Gastroesophageal sphincter (tissue), 4 donors: ENCODE measurements at regions not wholly inside any gene's neighbourhood (a gene's known extent, or its start where the extent isn't known, plus 50 kb on each side); places are given as distances from the start of the nearest gene placed in this dataset.

ENCODE experiments used
- ATAC-seq: fragments of 150-250 bp; one replicate; pipeline ENCODE4 v1.9.1; 2016; ENCODE audit warnings: mild to moderate bottlenecking, moderate library complexity
- H3K27ac ChIP-seq, 4 donors: fragments of 200-600 bp; sonication (generic) in 3 of 4; 1 replicate in 3 of 4; 2 replicates in 1 of 4; pipeline ENCODE4 v1.5.1; 2016 to 2019
- H3K27me3 ChIP-seq: fragments of 200-600 bp; sonication (generic); one replicate; pipeline ENCODE4 v1.5.1; 2019
- H3K36me3 ChIP-seq, 2 donors: fragments of 200-600 bp; sonication (generic); one replicate each; pipeline ENCODE4 v1.5.1; 2019; ENCODE audit warnings: control low read depth in 1 of 2
- H3K4me1 ChIP-seq, 3 donors: fragments of 200-600 bp; sonication (generic); 1 replicate in 2 of 3; 2 replicates in 1 of 3; pipeline ENCODE4 v1.5.1; 2016 to 2019; ENCODE audit warnings: control low read depth in 2 of 3
- H3K4me3 ChIP-seq, 2 donors: fragments of 200-600 bp; sonication (generic); one replicate each; pipeline ENCODE4 v1.5.1; 2019; ENCODE audit warnings: mild to moderate bottlenecking in 1 of 2, moderate library complexity in 1 of 2
- H3K9me3 ChIP-seq, 3 donors: fragments of 200-600 bp; sonication (generic); one replicate each; pipeline ENCODE4 v1.5.1; 2017 to 2019; ENCODE audit warnings: control low read depth in 2 of 3
- EP300 ChIP-seq: sonication (generic); formaldehyde crosslinking; IDR thresholded peaks from one replicate; pipeline ENCODE4 v1.6.1; 2017; ENCODE audit warnings: antibody characterized with exemption, mild to moderate bottlenecking
- POLR2A ChIP-seq, 2 donors: fragments of 450-650 bp; IDR thresholded peaks; one replicate each; pipeline ENCODE4 v1.6.1; 2017; ENCODE audit warnings: antibody characterized with exemption in 2 of 2, mild to moderate bottlenecking in 2 of 2, moderate library complexity in 1 of 2
- POLR2AphosphoS5 ChIP-seq: sonication (generic); formaldehyde crosslinking; IDR thresholded peaks from one replicate; pipeline ENCODE4 v1.6.1; 2017; ENCODE audit warnings: antibody characterized with exemption
- WGBS, 2 donors: methylation state at CpG; one replicate each; pipeline ENCODE4 v1.1.5; 2018; ENCODE audit warnings: low coverage in 1 of 2; 5-methylcytosine and 5-hydroxymethylcytosine counted together
- TF ChIP-seq, protein P1 (sequence below), 4 experiments: fragments of 200-600 bp in 2 of 4; fragments of 450-650 bp in 2 of 4; sonication (generic) in 1 of 4; IDR thresholded peaks; one replicate each; pipeline ENCODE4 v1.5.1; 2017 to 2019; ENCODE audit warnings: antibody characterized with exemption in 4 of 4, mild to moderate bottlenecking in 2 of 4, moderate library complexity in 2 of 4

DNA sequence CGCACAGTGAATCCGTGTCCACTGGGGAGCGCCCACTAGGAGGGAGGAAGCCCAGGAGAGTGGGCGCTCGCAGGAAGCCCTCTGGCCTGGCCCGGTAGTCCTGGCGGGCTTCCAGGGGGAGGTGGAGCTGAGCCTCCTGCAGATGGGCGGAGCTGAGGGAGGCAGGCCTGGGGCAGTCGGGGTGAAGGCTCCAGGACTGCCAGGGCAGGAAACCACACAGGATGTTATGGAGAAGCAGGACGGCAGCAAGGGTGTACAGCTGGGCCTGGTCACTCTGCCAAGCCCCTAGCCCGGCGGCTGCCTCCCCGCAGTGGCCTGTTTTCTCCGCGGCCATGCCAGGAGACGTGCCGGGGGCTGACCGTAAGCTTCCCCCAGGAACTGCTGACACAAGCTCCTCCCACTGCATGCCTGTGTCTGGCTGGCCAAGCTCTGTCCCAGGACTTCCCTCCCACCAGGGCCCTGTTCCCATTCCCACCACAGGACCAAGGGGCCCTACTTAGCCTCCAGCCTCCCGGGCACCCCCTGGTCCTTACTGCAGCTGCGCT is 143.4 kb upstream of the C14orf180 start:
- Histone ChIP-seq H3K9me3 (peaks cover 0 to 15% (median 0%) of the 10 kb centered on the region in 3 donors), H3K4me3 (peak overlapping the region; percentile 14 to 45), H3K36me3 (no peaks in the 10 kb centered on the region), H3K27me3 (peaks cover 12% of the 10 kb centered on the region), H3K4me1 (peaks cover 0 to 18% (median 8%) of the 10 kb centered on the region in 3 donors), H3K27ac (peak overlapping the region in 3 of 4 donors; percentile 33 to 35 (median 33))
- peak; percentile 85 for ATAC-seq
- 0% methylated on average over 1 of the region's 20 CpGs; no CpG with 5 or more reads in 1 of the 2 donors for WGBS, 2 donors
- TF ChIP-seq, protein P1, sequence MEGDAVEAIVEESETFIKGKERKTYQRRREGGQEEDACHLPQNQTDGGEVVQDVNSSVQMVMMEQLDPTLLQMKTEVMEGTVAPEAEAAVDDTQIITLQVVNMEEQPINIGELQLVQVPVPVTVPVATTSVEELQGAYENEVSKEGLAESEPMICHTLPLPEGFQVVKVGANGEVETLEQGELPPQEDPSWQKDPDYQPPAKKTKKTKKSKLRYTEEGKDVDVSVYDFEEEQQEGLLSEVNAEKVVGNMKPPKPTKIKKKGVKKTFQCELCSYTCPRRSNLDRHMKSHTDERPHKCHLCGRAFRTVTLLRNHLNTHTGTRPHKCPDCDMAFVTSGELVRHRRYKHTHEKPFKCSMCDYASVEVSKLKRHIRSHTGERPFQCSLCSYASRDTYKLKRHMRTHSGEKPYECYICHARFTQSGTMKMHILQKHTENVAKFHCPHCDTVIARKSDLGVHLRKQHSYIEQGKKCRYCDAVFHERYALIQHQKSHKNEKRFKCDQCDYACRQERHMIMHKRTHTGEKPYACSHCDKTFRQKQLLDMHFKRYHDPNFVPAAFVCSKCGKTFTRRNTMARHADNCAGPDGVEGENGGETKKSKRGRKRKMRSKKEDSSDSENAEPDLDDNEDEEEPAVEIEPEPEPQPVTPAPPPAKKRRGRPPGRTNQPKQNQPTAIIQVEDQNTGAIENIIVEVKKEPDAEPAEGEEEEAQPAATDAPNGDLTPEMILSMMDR (IDR thresholded peaks at IDR 0.05): no peak
- TF ChIP-seq EP300 (no peak), POLR2AphosphoS5 (no peak), POLR2A (IDR thresholded peaks at IDR 0.05) (no peak)

DNA sequence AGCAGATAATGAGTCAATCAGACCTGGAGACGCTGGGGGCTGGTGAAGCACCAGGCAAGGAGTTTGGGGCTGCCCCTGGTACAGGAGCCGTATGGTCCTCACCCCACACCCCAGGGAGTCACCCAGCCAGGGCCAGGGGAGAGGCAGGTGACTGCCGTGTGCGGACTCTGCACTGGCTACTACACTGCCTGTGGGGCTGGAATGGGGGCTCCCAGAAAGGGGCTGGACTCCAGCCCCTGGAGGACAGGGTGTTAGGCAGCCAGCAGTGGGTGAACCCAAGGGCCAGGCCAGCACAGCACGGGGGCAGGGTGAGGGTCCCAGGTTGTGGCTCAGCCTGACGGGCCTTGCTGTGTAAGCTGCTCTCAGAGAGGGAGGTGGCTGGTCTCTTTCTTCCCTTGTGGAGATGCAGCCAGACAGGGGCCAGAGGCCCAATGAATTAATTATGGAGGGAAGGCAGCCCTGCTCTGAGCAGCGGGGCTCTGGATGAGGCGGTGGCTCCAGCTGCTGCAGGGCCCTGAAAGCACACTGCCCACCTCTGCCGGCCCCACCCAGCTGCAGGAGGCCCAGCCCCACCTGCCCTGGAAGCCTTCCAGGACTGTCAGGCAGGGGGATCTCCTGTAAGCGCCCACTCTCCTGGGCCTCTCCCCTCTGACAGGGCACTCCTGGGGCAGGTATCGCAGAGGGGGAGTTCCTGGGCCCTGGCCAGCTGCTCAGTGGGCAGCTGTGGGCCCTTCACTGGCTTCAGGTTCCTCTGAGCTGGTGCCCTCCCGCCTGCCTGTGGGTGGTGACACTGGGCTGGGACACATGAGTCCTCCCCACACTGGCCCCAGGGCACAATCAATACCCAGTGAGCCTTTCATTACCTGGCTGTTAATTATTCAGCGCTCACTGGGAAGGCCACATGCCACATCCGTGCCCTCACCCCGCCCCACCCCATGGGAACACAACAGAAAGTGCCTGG is 142.5 kb upstream of the C14orf180 start:
- H3K4me1 ChIP-seq: peaks cover 0 to 18% (median 8%) of the 10 kb centered on the region in 3 donors
- H3K4me3 ChIP-seq: no peak overlapping the region
- 60 to 67% methylated on average over 2 to 3 of the region's 15 CpGs for WGBS, 2 donors
- no peaks in the 10 kb centered on the region for H3K36me3 ChIP-seq
- peaks cover 6% of the 10 kb centered on the region for H3K27me3 ChIP-seq
- TF ChIP-seq POLR2AphosphoS5 (no peak), POLR2A (IDR thresholded peaks at IDR 0.05) (no peak), EP300 (no peak)
- TF ChIP-seq, protein P1 (IDR thresholded peaks at IDR 0.05): no peak
- no peak for ATAC-seq
- H3K27ac ChIP-seq: peak overlapping the region in 3 of 4 donors; percentile 33 to 35 (median 33)
- peaks cover 0 to 15% (median 0%) of the 10 kb centered on the region in 3 donors for H3K9me3 ChIP-seq

DNA sequence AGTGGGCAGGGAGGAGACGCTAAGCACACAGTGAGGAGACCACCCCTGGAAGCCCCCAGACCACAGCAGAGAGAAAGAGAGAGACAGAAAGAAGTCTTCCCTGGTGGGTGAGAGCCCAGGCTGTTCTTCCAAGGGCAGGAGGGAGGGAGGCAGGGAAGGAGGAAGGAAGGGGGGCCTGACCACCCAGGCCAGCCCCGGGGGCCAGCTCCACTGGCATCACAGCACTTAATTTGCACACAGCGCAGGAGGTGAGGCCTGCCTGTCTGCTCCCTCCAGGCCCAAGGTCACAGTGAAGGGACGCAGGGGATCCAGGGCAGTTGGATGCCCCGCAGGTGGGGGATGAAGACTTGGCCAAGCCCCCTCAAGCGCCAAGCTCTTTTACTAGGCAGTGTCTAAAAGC is 141.9 kb upstream of the C14orf180 start:
- ATAC-seq: no peak
- Histone ChIP-seq H3K4me1 (peaks cover 0 to 18% (median 8%) of the 10 kb centered on the region in 3 donors), H3K36me3 (no peaks in the 10 kb centered on the region), H3K9me3 (peaks cover 0 to 15% (median 0%) of the 10 kb centered on the region in 3 donors), H3K27ac (no peak overlapping the region), H3K4me3 (no peak overlapping the region), H3K27me3 (no peaks in the 10 kb centered on the region)
- 68 to 100% methylated on average over 2 to 4 of the region's 6 CpGs for WGBS, 2 donors
- no peak for TF ChIP-seq POLR2AphosphoS5
- TF ChIP-seq, protein P1 (IDR thresholded peaks at IDR 0.05): no peak
- TF ChIP-seq POLR2A (IDR thresholded peaks at IDR 0.05): no peak
- no peak for TF ChIP-seq EP300

DNA sequence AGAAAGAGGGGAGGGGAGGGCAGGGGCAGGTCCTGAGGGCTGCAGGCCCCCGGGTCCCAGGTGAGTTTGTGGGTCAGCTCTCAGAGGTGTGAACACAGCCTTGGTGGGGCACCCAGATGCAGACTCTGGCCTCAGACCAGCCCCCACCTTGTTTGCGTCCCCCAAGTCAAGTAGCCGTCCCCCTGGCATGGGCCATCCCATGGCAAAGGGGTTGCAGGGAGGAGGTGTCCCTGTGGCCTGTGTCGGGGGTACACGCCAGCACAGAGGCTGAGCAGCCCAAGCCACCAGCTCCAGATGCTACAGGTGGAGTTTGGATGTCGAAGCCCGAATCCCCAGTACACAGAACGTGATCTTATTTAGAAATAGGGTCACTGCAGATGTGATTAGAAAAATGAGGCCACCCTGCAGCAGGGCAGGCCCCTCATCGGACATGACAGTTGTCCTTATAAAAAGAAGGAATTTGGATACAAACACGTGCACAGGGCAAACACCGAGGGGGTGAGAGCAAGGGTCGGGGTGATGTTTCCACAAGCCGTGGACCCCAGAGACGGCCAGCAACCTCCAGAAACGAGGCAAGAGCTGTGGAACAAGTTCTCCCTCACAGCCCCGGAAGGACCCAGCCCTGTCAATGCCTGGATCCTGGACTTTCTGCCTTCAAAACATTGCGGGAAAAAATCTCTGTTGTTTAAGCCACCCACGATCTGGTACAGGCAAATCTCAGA is 141.2 kb upstream of the C14orf180 start:
- no peak overlapping the region for H3K4me3 ChIP-seq
- no peaks in the 10 kb centered on the region for H3K27me3 ChIP-seq
- TF ChIP-seq, protein P1 (IDR thresholded peaks at IDR 0.05): no peak
- TF ChIP-seq POLR2AphosphoS5: no peak
- WGBS, 2 donors: 78 to 94% methylated on average over 9 to 11 of the region's 18 CpGs
- peaks cover 0 to 18% (median 8%) of the 10 kb centered on the region in 3 donors for H3K4me1 ChIP-seq
- no peaks in the 10 kb centered on the region for H3K36me3 ChIP-seq
- no peak overlapping the region for H3K27ac ChIP-seq
- peaks cover 0 to 15% (median 0%) of the 10 kb centered on the region in 3 donors for H3K9me3 ChIP-seq
- no peak for ATAC-seq
